Naive thymus-derived CD4-positive, alpha-beta T cell (primary cell): ENCODE measurements at regions not wholly inside any gene's neighbourhood (a gene's known extent, or its start where the extent isn't known, plus 50 kb on each side); places are given as distances from the start of the nearest gene placed in this dataset.

Source experiments
- ATAC-seq: fragments of 150-1000 bp; cut with Tn5 transposase; 2 replicates; pipeline ENCODE4 v1.10.0; 2021; ENCODE audit warnings: mild to moderate bottlenecking, moderate library complexity
- CTCF ChIA-PET: fragments of 350-600 bp; sonication (Branson Sonifier 250); formaldehyde crosslinking; loops from one replicate; lab custom pipeline; 2021; ENCODE audit warnings: antibody characterized with exemption; lab: Charles Lee
- POLR2A ChIA-PET: fragments of 350-600 bp; sonication (Branson Sonifier 250); formaldehyde crosslinking; loops from one replicate; lab custom pipeline; 2021; ENCODE audit warnings: antibody characterized with exemption, inconsistent platforms; lab: Charles Lee
- DNase-seq, 9 donors: peaks; one replicate each; pipeline versions ENCODE4 v3.0.0 to v3.0.0-alpha.2; 2020 to 2022; ENCODE audit warnings: mixed read lengths in 1 of 9
- H3K27ac ChIP-seq: one replicate; pipeline ENCODE4 v1.7.0; 2013; ENCODE audit warnings: mild to moderate bottlenecking, low read depth, low read length, moderate library complexity
- H3K27me3 ChIP-seq, 2 donors: one replicate each; pipeline ENCODE4 v1.7.0; 2013; ENCODE audit warnings: low read length in 2 of 2, mild to moderate bottlenecking in 2 of 2, moderate library complexity in 2 of 2; ENCODE audit not compliant: control insufficient read depth in 2 of 2, insufficient read depth in 2 of 2
- H3K36me3 ChIP-seq, 3 experiments: 1 replicate in 2 of 3; 2 replicates in 1 of 3; pipeline ENCODE4 v1.7.0; 2013; ENCODE audit warnings: low read length in 3 of 3, mild to moderate bottlenecking in 3 of 3, moderate library complexity in 1 of 3; ENCODE audit not compliant: insufficient read depth in 3 of 3, control insufficient read depth in 2 of 3
- H3K4me1 ChIP-seq, 2 donors: one replicate each; pipeline ENCODE4 v1.7.0; 2013; ENCODE audit warnings: low read length in 2 of 2, mild to moderate bottlenecking in 2 of 2, moderate library complexity in 1 of 2; ENCODE audit not compliant: control insufficient read depth in 2 of 2, insufficient read depth in 2 of 2
- H3K4me3 ChIP-seq: 2 replicates; pipeline ENCODE4 v1.7.0; 2013; ENCODE audit warnings: mild to moderate bottlenecking, low read length
- H3K9me3 ChIP-seq, 3 experiments: 1 replicate in 2 of 3; 2 replicates in 1 of 3; pipeline ENCODE4 v1.7.0; 2013; ENCODE audit warnings: low read length in 3 of 3; ENCODE audit not compliant: control insufficient read depth in 2 of 3
- H3K27ac Mint-ChIP-seq, 9 donors: one replicate each; pipeline ENCODE4 v1.8.0; 2020 to 2022; ENCODE audit warnings: mixed read lengths in 9 of 9, mild to moderate bottlenecking in 8 of 9, moderate library complexity in 5 of 9, inconsistent platforms in 2 of 9
- H3K27me3 Mint-ChIP-seq, 5 donors: one replicate each; pipeline ENCODE4 v1.8.0; 2021 to 2022; ENCODE audit warnings: mixed read lengths in 5 of 5, mild to moderate bottlenecking in 1 of 5
- H3K36me3 Mint-ChIP-seq, 5 donors: one replicate each; pipeline ENCODE4 v1.8.0; 2020 to 2022; ENCODE audit warnings: mixed read lengths in 5 of 5, mild to moderate bottlenecking in 3 of 5, inconsistent platforms in 1 of 5
- H3K4me1 Mint-ChIP-seq, 7 donors: one replicate each; pipeline ENCODE4 v1.8.0; 2020 to 2022; ENCODE audit warnings: mixed read lengths in 7 of 7, mild to moderate bottlenecking in 3 of 7, inconsistent platforms in 1 of 7
- H3K4me3 Mint-ChIP-seq, 10 donors: one replicate each; pipeline ENCODE4 v1.8.0; 2020 to 2022; ENCODE audit warnings: mild to moderate bottlenecking in 10 of 10, mixed read lengths in 10 of 10, moderate library complexity in 6 of 10, inconsistent platforms in 2 of 10
- H3K9me3 Mint-ChIP-seq, 11 donors: one replicate each; pipeline ENCODE4 v1.8.0; 2020 to 2022; ENCODE audit warnings: mixed read lengths in 11 of 11, mild to moderate bottlenecking in 4 of 11, inconsistent platforms in 1 of 11, moderate library complexity in 1 of 11
- intact Hi-C, 2 donors: fragments of 100-400 bp; cut with micrococcal nuclease; formaldehyde crosslinking; loops; one replicate each; pipeline ENCODE4 v1.15.1; 2023

GRCh38 chr3:28739647-28740046 lies 391.0 kb upstream of the AZI2 start:
- peaks cover under 1 to 18% (median 9%) of the 10 kb centered on the region in 11 donors for H3K9me3 Mint-ChIP-seq
- Histone ChIP-seq H3K27me3 (no peaks in the 10 kb centered on the region), H3K27ac (no peak overlapping the region), H3K4me1 (no peaks in the 10 kb centered on the region), H3K9me3 (peaks cover 0 to 8% (median 0%) of the 10 kb centered on the region in 3 experiments), H3K4me3 (no peak overlapping the region), H3K36me3 (no peaks in the 10 kb centered on the region)
- intact Hi-C loops, result no loop called here
- H3K36me3 Mint-ChIP-seq, result no peaks in the 10 kb centered on the region
- DNase-seq, result no peak
- peaks cover 0 to 8% (median 0%) of the 10 kb centered on the region in 5 donors for H3K27me3 Mint-ChIP-seq
- ATAC-seq, result no peak
- ChIA-PET POLR2A (no interaction called here), CTCF (no interaction called here)
- H3K4me3 Mint-ChIP-seq, result no peak overlapping the region
- no peaks in the 10 kb centered on the region for H3K4me1 Mint-ChIP-seq
- H3K27ac Mint-ChIP-seq, result no peak overlapping the region

- no peak for DNase-seq
- Histone ChIP-seq H3K36me3 (no peaks in the 10 kb centered on the region), H3K27ac (no peak overlapping the region), H3K27me3 (no peaks in the 10 kb centered on the region), H3K9me3 (no peaks in the 10 kb centered on the region), H3K4me1 (no peaks in the 10 kb centered on the region), H3K4me3 (no peak overlapping the region)
- H3K36me3 Mint-ChIP-seq, result no peaks in the 10 kb centered on the region
- CTCF ChIA-PET, result no interaction called here
- H3K27ac Mint-ChIP-seq, result no peak overlapping the region
- ATAC-seq, result no peak
- H3K4me1 Mint-ChIP-seq, result no peaks in the 10 kb centered on the region
- POLR2A ChIA-PET, result no interaction called here
- H3K27me3 Mint-ChIP-seq, result peaks cover 0 to 5% (median 0%) of the 10 kb centered on the region in 5 donors
- no peak overlapping the region for H3K4me3 Mint-ChIP-seq
- H3K9me3 Mint-ChIP-seq, result peaks cover 0 to 8% (median 1%) of the 10 kb centered on the region in 11 donors
- intact Hi-C loops, result no loop called here
These were observed 394.6 kb upstream of the AZI2 start for GRCh38 chr3:28743271-28743670.

- intact Hi-C loops, result no loop called here
- Histone ChIP-seq H3K27me3 (no peaks in the 10 kb centered on the region), H3K4me1 (no peaks in the 10 kb centered on the region), H3K9me3 (no peaks in the 10 kb centered on the region), H3K27ac (no peak overlapping the region), H3K36me3 (no peaks in the 10 kb centered on the region), H3K4me3 (no peak overlapping the region)
- Mint-ChIP-seq H3K9me3 (peaks cover 0 to 8% (median 3%) of the 10 kb centered on the region in 11 donors), H3K4me3 (no peak overlapping the region), H3K27ac (no peak overlapping the region), H3K4me1 (no peaks in the 10 kb centered on the region), H3K27me3 (peaks cover 0 to 9% (median 0%) of the 10 kb centered on the region in 5 donors), H3K36me3 (no peaks in the 10 kb centered on the region)
- ATAC-seq (no peak), DNase-seq (no peak)
- ChIA-PET POLR2A (no interaction called here), CTCF (no interaction called here)
These were observed 395.2 kb upstream of the AZI2 start for GRCh38 chr3:28743831-28744230.

GRCh38 chr3:28745436-28745835 lies 396.8 kb upstream of the AZI2 start:
- ATAC-seq, result no peak
- peaks cover 3 to 19% (median 10%) of the 10 kb centered on the region in 11 donors for H3K9me3 Mint-ChIP-seq
- H3K27ac Mint-ChIP-seq, result no peak overlapping the region
- no peaks in the 10 kb centered on the region for H3K4me1 ChIP-seq
- peaks cover 0 to 9% (median 0%) of the 10 kb centered on the region in 5 donors for H3K27me3 Mint-ChIP-seq
- H3K4me1 Mint-ChIP-seq, result no peaks in the 10 kb centered on the region
- no peaks in the 10 kb centered on the region for H3K36me3 ChIP-seq
- H3K27ac ChIP-seq, result no peak overlapping the region
- H3K9me3 ChIP-seq, result no peaks in the 10 kb centered on the region
- intact Hi-C loops, result no loop called here
- no peak overlapping the region for H3K4me3 Mint-ChIP-seq
- no peak overlapping the region for H3K4me3 ChIP-seq
- POLR2A ChIA-PET, result no interaction called here
- no peaks in the 10 kb centered on the region for H3K27me3 ChIP-seq
- no peak for DNase-seq
- H3K36me3 Mint-ChIP-seq, result peaks cover 0 to 3% (median 0%) of the 10 kb centered on the region in 5 donors
- CTCF ChIA-PET, result no interaction called here

GRCh38 chr3:28745916-28746617 lies 397.4 kb upstream of the AZI2 start:
- peaks cover 7 to 25% (median 16%) of the 10 kb centered on the region in 11 donors for H3K9me3 Mint-ChIP-seq
- intact Hi-C loops, result no loop called here

GRCh38 chr3:28746990-28747389 lies 398.4 kb upstream of the AZI2 start:
- Mint-ChIP-seq H3K4me3 (no peak overlapping the region), H3K36me3 (peaks cover 0 to 4% (median 3%) of the 10 kb centered on the region in 5 donors), H3K27ac (no peak overlapping the region), H3K9me3 (peaks cover 7 to 35% (median 20%) of the 10 kb centered on the region in 11 donors), H3K27me3 (peaks cover 0 to 9% (median 0%) of the 10 kb centered on the region in 5 donors), H3K4me1 (no peaks in the 10 kb centered on the region)
- Histone ChIP-seq H3K36me3 (no peaks in the 10 kb centered on the region), H3K27ac (no peak overlapping the region), H3K9me3 (no peaks in the 10 kb centered on the region), H3K4me1 (no peaks in the 10 kb centered on the region), H3K27me3 (no peaks in the 10 kb centered on the region), H3K4me3 (no peak overlapping the region)
- POLR2A ChIA-PET, result no interaction called here
- ATAC-seq, result no peak
- CTCF ChIA-PET, result no interaction called here
- no peak for DNase-seq
- intact Hi-C loops, result no loop called here

More at GRCh38 chr3:28745916-28746617, 397.4 kb upstream of the AZI2 start:
- POLR2A ChIA-PET, result no interaction called here
- no peaks in the 10 kb centered on the region for H3K36me3 ChIP-seq
- no peak overlapping the region for H3K27ac ChIP-seq
- no peaks in the 10 kb centered on the region for H3K4me1 ChIP-seq
- Mint-ChIP-seq H3K4me3 (no peak overlapping the region), H3K4me1 (no peaks in the 10 kb centered on the region), H3K27me3 (peaks cover 0 to 9% (median 0%) of the 10 kb centered on the region in 5 donors), H3K27ac (no peak overlapping the region), H3K36me3 (peaks cover 0 to 4% (median 3%) of the 10 kb centered on the region in 5 donors)
- ATAC-seq (no peak), DNase-seq (no peak)
- H3K27me3 ChIP-seq, result no peaks in the 10 kb centered on the region
- CTCF ChIA-PET, result no interaction called here
- H3K4me3 ChIP-seq, result no peak overlapping the region
- H3K9me3 ChIP-seq, result no peaks in the 10 kb centered on the region

GRCh38 chr3:28751864-28752263 lies 403.2 kb upstream of the AZI2 start:
- Histone ChIP-seq H3K4me3 (no peak overlapping the region), H3K27me3 (no peaks in the 10 kb centered on the region), H3K9me3 (no peaks in the 10 kb centered on the region), H3K4me1 (no peaks in the 10 kb centered on the region), H3K36me3 (no peaks in the 10 kb centered on the region), H3K27ac (no peak overlapping the region)
- H3K27ac Mint-ChIP-seq, result no peak overlapping the region
- no peak overlapping the region for H3K4me3 Mint-ChIP-seq
- DNase-seq, result no peak
- peaks cover 7 to 50% (median 23%) of the 10 kb centered on the region in 11 donors for H3K9me3 Mint-ChIP-seq
- no peaks in the 10 kb centered on the region for H3K4me1 Mint-ChIP-seq
- intact Hi-C loops, result no loop called here
- ChIA-PET POLR2A (no interaction called here), CTCF (no interaction called here)
- peaks cover 0 to 4% (median 0%) of the 10 kb centered on the region in 5 donors for H3K27me3 Mint-ChIP-seq
- no peak for ATAC-seq
- peaks cover 0 to 4% (median 3%) of the 10 kb centered on the region in 5 donors for H3K36me3 Mint-ChIP-seq
